ENCODE measurements at regions not wholly inside any gene's neighbourhood (a gene's known extent, or its start where the extent isn't known, plus 50 kb on each side); places are given as distances from the start of the nearest gene placed in this dataset.

DNA sequence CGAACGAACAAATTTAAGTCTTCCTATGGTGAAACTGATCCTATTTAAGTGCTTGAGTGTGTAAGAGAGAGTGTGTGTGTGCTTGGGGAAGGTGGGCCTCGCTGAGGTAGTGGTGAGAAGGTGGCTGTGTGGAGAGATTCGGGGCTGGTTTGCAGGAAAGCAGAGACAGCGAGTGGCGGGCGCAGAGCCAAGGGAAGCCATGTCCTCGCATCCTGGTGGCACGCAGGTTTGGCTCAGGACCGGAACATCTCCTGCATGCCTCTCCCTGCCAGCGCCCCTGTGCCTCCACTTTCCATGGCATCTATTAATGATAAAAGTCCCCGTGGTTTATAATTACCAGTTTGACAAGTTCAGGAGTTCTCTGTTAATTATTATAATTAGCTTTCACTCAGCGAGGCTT, 383.1 kb upstream of the CADM1 start:
- Histone ChIP-seq H3K4me1 (no peaks in the 10 kb centered on the region), H3K36me3 (ENCODE audit: insufficient read depth in 1 of 2, low read depth in 1 of 2) (no peaks in the 10 kb centered on the region), H3K27me3 (ENCODE audit: insufficient read depth in 3 of 3, low read length in 2 of 3) (peaks cover 0 to 10% (median 1%) of the 10 kb centered on the region in 3 donors), H3K9me3 (no peaks in the 10 kb centered on the region), H3K27ac (no peak overlapping the region), H3K4me3 (no peak overlapping the region)
- intact Hi-C loops (cut with DNase I): no loop called here
- no peak for TF ChIP-seq CTCF (IDR thresholded peaks at IDR 0.05)
- ATAC-seq (no peak), DNase-seq (no peak)
- WGBS, 3 donors: 81 to 88% (median 86%) methylated on average over 13 of the region's 13 CpGs

DNA sequence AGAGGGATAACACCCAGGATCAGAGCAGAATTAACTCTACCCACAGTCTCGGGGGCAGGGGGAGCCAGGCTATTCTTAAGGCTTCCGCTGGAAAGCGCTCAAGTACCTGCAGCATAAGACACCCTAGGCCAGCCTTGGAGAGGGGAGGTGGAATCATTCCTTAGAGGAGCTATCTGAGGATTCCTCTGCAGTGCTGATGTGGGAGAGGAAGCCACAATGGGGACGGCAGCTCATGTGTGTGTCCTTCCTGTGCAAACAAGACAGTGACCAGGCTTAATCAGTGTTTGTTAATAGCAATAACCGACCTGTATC, 382.2 kb upstream of the CADM1 start:
- no peak for TF ChIP-seq CTCF (IDR thresholded peaks at IDR 0.05)
- intact Hi-C loops (cut with DNase I): no loop called here
- peaks cover 7% of the 10 kb centered on the region for H3K9me3 ChIP-seq
- ATAC-seq (no peak), DNase-seq (no peak)
- H3K27me3 ChIP-seq (ENCODE audit: insufficient read depth in 3 of 3, low read length in 2 of 3): peaks cover 0 to 10% (median 1%) of the 10 kb centered on the region in 3 donors
- no peak overlapping the region for H3K4me3 ChIP-seq
- 79 to 84% (median 81%) methylated on average over 5 of the region's 5 CpGs for WGBS, 3 donors
- H3K36me3 ChIP-seq (ENCODE audit: insufficient read depth in 1 of 2, low read depth in 1 of 2): no peaks in the 10 kb centered on the region
- no peak overlapping the region for H3K27ac ChIP-seq
- no peaks in the 10 kb centered on the region for H3K4me1 ChIP-seq

DNA sequence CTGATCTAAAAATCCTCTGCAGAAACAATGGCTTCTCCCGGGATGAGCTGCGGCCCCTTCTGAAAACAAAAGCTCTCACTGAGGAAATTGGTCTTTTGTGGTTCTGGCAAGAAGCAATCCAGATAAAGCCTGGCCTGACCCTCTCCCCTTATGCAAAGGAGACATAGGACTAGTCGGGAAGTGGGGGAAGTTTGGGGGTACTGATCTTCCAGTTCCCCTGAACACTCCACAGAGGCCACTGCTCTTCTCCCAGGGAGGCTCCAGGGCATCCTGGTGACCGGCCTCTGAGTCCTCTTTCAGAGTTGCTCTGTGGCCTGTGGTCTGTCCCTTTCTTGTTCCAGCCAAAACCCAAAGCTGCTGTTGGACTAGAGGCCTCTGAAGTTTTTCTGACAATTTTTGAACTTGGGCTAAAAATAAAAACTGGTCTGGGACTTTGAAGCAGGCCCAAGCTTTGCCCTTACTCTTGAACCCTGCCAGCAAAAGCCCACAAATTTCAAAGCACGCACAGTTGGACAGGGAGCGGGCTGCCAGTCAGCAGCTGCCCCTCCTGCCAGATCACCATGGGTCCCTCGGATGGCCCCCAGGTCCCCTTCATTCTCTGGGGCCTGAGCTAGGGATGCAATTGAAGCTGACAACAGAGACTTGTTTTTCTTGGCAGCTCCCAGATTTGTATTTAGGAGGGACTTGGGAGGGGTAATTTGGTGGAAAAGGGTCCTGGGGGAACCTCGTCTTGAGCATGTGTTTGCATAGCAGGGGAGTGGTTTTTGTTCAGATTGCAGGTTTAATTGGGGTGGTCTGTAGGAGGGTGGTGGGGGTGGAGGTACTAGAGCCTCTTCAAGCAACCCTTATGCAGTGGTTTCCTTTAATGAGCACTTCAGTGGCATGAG, 381.6 kb upstream of the CADM1 start:
- H3K27me3 ChIP-seq (ENCODE audit: insufficient read depth in 3 of 3, low read length in 2 of 3): peaks cover 0 to 10% (median 1%) of the 10 kb centered on the region in 3 donors
- H3K27ac ChIP-seq: no peak overlapping the region
- DNase-seq: no peak
- no peaks in the 10 kb centered on the region for H3K4me1 ChIP-seq
- no peaks in the 10 kb centered on the region for H3K36me3 ChIP-seq (ENCODE audit: insufficient read depth in 1 of 2, low read depth in 1 of 2)
- ATAC-seq: no peak
- intact Hi-C loops (cut with DNase I): no loop called here
- no peak overlapping the region for H3K4me3 ChIP-seq
- WGBS, 3 donors: 65 to 74% (median 68%) methylated on average over 8 of the region's 8 CpGs
- peaks cover 7% of the 10 kb centered on the region for H3K9me3 ChIP-seq
- TF ChIP-seq CTCF (IDR thresholded peaks at IDR 0.05): no peak

- Histone ChIP-seq H3K4me1 (no peaks in the 10 kb centered on the region), H3K27ac (no peak overlapping the region), H3K9me3 (peaks cover 7% of the 10 kb centered on the region), H3K27me3 (ENCODE audit: insufficient read depth in 3 of 3, low read length in 2 of 3) (peaks cover 0 to 10% (median 1%) of the 10 kb centered on the region in 3 donors), H3K36me3 (ENCODE audit: insufficient read depth in 1 of 2, low read depth in 1 of 2) (no peaks in the 10 kb centered on the region), H3K4me3 (no peak overlapping the region)
- no peak for ATAC-seq
- TF ChIP-seq CTCF (IDR thresholded peaks at IDR 0.05): no peak
- DNase-seq: no peak
- intact Hi-C loops (cut with DNase I): no loop called here
- 60 to 70% (median 64%) methylated on average over 5 of the region's 5 CpGs for WGBS, 3 donors
Observed at GRCh38 chr11:115884800-115885534, 380.8 kb upstream of the CADM1 start.
